ENCODE measurements at regions not wholly inside any gene's neighbourhood (a gene's known extent, or its start where the extent isn't known, plus 50 kb on each side); places are given as distances from the start of the nearest gene placed in this dataset.

GRCh38 chr1:186736971-186737685 lies 56.9 kb upstream of the PTGS2 start:
- DNase-seq (ENCODE audit: low read depth) = no peak

- DNase-seq (ENCODE audit: low read depth) = no peak
Measured at GRCh38 chr1:186735463-186735862, 55.2 kb upstream of the PTGS2 start.

GRCh38 chr1:186730951-186731729 lies 50.9 kb upstream of the PTGS2 start:
- DNase-seq (ENCODE audit: low read depth) = no peak

All from GM04504 (cell line).